ENCODE measurements at regions not wholly inside any gene's neighbourhood (a gene's known extent, or its start where the extent isn't known, plus 50 kb on each side); places are given as distances from the start of the nearest gene placed in this dataset.

DNA sequence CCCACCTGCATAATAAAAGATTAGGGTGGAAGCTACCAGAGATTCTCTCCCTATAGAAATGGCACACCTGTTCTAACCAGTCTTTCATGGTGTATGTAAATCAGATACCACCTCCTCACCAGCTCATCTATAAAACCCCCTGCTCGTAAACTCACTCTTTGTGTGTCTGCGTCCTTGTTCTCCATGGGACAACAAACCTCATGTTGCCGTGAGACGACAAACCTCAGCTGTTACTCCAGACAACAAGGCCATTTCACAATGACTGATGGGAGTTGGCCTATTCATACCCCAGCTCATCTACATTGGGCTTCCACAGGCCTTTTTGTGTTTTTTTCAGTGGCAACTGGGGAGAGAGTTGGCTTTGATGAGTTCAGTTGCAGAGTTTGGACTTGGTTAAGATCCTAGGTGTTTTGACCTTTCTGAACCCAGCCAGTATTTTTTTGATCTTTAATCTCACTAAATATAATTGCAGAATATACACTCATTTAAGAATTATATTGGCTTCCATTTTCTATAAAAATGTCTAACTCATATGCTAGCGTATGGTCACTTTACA lies 96.6 kb upstream of the LRIG1 start:
- no peak for TF ChIP-seq POLR2A (IDR thresholded peaks at IDR 0.05)
- TF ChIP-seq, protein P1, sequence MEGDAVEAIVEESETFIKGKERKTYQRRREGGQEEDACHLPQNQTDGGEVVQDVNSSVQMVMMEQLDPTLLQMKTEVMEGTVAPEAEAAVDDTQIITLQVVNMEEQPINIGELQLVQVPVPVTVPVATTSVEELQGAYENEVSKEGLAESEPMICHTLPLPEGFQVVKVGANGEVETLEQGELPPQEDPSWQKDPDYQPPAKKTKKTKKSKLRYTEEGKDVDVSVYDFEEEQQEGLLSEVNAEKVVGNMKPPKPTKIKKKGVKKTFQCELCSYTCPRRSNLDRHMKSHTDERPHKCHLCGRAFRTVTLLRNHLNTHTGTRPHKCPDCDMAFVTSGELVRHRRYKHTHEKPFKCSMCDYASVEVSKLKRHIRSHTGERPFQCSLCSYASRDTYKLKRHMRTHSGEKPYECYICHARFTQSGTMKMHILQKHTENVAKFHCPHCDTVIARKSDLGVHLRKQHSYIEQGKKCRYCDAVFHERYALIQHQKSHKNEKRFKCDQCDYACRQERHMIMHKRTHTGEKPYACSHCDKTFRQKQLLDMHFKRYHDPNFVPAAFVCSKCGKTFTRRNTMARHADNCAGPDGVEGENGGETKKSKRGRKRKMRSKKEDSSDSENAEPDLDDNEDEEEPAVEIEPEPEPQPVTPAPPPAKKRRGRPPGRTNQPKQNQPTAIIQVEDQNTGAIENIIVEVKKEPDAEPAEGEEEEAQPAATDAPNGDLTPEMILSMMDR (IDR thresholded peaks at IDR 0.05) = no peak

Measured in ovary (tissue), 3 donors.